CD4-positive, alpha-beta T cell treated with Interleukin-4 for 4 hours (primary cell): ENCODE measurements at regions not wholly inside any gene's neighbourhood (a gene's known extent, or its start where the extent isn't known, plus 50 kb on each side); places are given as distances from the start of the nearest gene placed in this dataset.
"Not testable (repeated sequence)": the region's sequence is repeated elsewhere in the genome, so short reads cannot be mapped to it uniquely, and the experiment has no call there.

Source experiments
- DNase-seq: peaks from one replicate; pipeline ENCODE4 v3.0.0-alpha.2; 2020

- not testable (repeated sequence) for DNase-seq
Observed at GRCh38 chr1:146630302-146630701, 307.8 kb upstream of the NBPF12 start.

GRCh38 chr1:146618582-146618981 lies 319.5 kb upstream of the NBPF12 start:
- not testable (repeated sequence) for DNase-seq

- not testable (repeated sequence) for DNase-seq
Observed at GRCh38 chr1:146604681-146605080, 333.4 kb upstream of the NBPF12 start.

- DNase-seq: not testable (repeated sequence)
Observed at GRCh38 chr1:146600720-146601307, 337.3 kb upstream of the NBPF12 start.

- DNase-seq: not testable (repeated sequence)
Observed at GRCh38 chr1:146599906-146600305, 338.2 kb upstream of the NBPF12 start.

- not testable (repeated sequence) for DNase-seq
Observed at GRCh38 chr1:146581229-146581628, 352.4 kb upstream of the NOTCH2NLA start.

- DNase-seq: not testable (repeated sequence)
Observed at GRCh38 chr1:146567541-146567940, 338.7 kb upstream of the NOTCH2NLA start.

GRCh38 chr1:146558032-146558431 lies 329.2 kb upstream of the NOTCH2NLA start:
- DNase-seq: not testable (repeated sequence)

GRCh38 chr1:146556405-146556804 lies 327.6 kb upstream of the NOTCH2NLA start:
- not testable (repeated sequence) for DNase-seq

GRCh38 chr1:146552414-146552813 lies 323.6 kb upstream of the NOTCH2NLA start:
- not testable (repeated sequence) for DNase-seq

GRCh38 chr1:146548684-146549083 lies 319.9 kb upstream of the NOTCH2NLA start:
- not testable (repeated sequence) for DNase-seq

- DNase-seq: not testable (repeated sequence)
Observed at GRCh38 chr1:146546189-146546588, 317.4 kb upstream of the NOTCH2NLA start.

- DNase-seq: not testable (repeated sequence)
Observed at GRCh38 chr1:146537775-146538373, 309.1 kb upstream of the NOTCH2NLA start.

GRCh38 chr1:146536028-146536427 lies 307.2 kb upstream of the NOTCH2NLA start:
- not testable (repeated sequence) for DNase-seq

GRCh38 chr1:146535575-146535974 lies 306.8 kb upstream of the NOTCH2NLA start:
- DNase-seq: not testable (repeated sequence)

GRCh38 chr1:146530958-146531357 lies 302.1 kb upstream of the NOTCH2NLA start:
- not testable (repeated sequence) for DNase-seq

GRCh38 chr1:146522812-146523211 lies 294.0 kb upstream of the NOTCH2NLA start:
- DNase-seq: not testable (repeated sequence)

- not testable (repeated sequence) for DNase-seq
Observed at GRCh38 chr1:146522345-146522744, 293.5 kb upstream of the NOTCH2NLA start.

GRCh38 chr1:146521804-146522203 lies 293.0 kb upstream of the NOTCH2NLA start:
- DNase-seq: not testable (repeated sequence)

- DNase-seq: not testable (repeated sequence)
Observed at GRCh38 chr1:146513754-146514153, 284.9 kb upstream of the NOTCH2NLA start.

- DNase-seq: not testable (repeated sequence)
Observed at GRCh38 chr1:146511047-146511777, 282.4 kb upstream of the NOTCH2NLA start.

GRCh38 chr1:146510248-146510983 lies 281.6 kb upstream of the NOTCH2NLA start:
- not testable (repeated sequence) for DNase-seq

GRCh38 chr1:146504121-146504520 lies 275.3 kb upstream of the NOTCH2NLA start:
- DNase-seq: not testable (repeated sequence)
